M059J (cell line): ENCODE measurements at regions not wholly inside any gene's neighbourhood (a gene's known extent, or its start where the extent isn't known, plus 50 kb on each side); places are given as distances from the start of the nearest gene placed in this dataset.
A peak's percentile ranks its signal among the peaks of the same experiment; 100 is the strongest.
"Not testable (repeated sequence)": the region's sequence is repeated elsewhere in the genome, so short reads cannot be mapped to it uniquely, and the experiment has no call there.

ENCODE experiments used
- DNase-seq: peaks from one replicate; pipeline ENCODE4 v3.0.0-alpha.2; 2012; ENCODE audit warnings: low read depth

DNA sequence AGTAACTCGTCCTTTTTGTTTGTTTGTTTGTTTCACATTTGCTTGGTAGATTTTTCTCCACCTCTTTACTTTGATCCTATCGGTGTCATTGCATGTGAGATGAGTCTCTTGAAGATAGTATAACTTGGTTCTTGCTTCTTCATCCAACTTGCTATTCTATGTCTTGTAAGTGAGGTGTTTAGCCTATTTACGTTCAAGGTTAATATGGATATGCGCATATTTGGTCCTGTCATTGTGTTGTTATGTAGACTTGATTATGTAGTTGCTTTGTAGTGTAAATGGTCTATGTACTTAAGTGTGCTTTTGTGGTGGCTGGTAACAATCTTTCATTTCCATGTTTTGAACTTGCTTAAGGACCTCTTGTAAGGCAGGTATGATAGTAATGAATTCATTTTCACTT, 192.8 kb upstream of the MAGI2 start:
- DNase-seq, result no peak

DNA sequence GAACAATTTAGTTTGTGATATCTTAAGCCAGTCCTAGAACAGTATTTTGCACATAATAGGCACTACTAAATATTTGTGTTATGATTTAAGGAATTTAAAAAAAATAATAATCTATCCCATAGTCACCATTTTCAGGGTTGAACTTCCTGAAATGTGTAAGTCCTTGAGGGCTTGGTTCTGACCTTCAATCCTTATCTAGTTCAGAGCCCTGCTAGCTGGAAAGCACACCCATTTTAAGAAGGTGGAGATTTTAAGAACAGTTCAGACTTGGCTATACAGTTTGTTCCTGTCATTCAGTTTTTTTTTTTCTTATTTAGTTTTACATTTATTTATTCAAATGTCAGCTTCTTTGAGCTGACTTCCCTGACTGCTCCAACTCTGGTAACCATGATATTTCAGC, 183.4 kb upstream of the MAGI2 start:
- no peak for DNase-seq

DNA sequence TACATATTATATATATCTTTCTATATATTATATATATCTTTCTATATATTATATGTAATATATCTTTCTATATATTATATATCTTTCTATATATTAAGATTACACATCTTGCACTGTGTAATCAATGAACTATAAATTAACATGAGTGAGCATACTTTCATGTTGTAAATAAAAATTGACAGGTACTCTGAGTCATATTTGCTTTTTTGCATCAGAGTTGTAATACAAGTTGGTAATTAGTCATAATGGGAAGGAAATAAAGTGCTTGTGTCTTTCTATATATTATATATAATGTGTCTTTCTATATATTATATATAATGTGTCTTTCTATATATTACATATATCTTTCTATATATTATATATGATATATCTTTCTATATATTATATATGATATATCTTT, 172.5 kb upstream of the MAGI2 start:
- not testable (repeated sequence) for DNase-seq

DNA sequence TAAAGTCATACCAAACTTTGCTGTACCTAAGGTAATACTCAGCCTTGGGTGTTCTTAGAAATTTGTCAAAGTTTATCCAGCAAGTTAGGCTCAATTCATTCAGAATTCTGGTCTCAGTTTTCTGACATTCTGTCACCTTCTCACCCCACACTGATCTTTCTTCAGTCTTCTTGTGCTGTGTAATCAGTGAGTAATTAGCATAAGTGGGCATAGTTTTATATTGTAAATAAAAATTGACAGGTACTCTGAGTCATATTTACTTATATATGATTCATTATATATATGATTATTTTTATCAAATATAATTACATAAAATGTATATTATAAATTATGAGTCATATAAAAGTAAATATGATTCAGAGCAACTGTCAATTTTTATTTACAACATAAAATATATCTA, 170.9 kb upstream of the MAGI2 start:
- no peak for DNase-seq

DNA sequence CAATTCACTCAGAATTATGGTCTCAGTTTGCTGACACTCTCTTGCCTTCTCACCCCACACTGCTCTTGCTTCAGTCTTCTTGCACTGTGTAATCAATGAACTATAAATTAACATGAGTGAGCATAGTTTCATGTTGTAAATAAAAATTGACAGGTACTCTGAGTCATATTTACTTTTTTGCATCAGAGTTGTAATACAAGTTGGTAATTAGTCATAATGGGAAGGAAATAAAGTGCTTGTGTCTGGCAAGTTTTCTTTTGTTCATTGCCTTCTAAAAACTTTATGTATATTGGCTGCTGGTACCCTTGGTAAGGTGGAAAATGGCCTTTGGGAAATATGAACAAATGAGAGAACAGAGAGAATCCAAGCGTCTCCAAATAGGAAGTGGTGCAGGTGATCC, 169.3 kb upstream of the MAGI2 start:
- DNase-seq, result peak; percentile 24

DNA sequence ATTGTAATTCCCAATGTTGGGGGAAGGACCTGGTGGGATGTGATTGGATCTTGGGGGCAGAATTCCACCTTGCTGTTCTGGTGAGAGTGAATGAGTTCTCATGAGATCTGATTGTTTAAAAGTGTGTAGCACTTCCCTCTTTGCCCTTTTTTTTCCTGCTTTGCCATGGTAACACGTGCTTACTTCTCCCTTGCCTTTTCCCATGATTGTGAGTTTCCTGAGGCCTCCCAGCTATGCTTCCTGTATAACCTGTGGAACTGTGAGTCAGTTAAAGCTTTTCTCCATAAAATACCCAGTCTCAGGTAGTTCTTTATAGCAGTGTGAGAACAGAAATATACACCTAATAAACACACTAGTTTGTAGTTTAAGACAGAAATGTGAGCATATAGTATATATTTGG, 166.8 kb upstream of the MAGI2 start:
- peak; percentile 37 for DNase-seq

DNA sequence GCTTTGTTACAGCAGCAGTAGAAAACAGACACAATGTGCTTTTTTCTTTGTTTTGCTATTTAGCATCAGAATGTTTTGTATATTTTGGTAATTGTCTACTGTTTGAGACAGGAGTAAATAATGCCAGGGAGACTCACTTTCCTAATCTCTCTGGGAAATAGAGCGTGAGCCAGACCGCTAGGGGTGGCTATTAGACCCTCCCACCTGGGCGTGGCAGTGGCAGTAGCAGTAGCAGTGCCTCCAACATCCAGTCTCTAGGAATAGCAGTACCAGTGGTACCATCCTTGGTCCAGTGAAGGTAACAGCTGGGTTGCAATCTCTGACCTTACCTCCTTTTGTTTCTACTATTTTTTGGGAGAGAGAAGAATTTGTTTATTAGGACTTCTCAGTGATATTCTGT, 165.7 kb upstream of the MAGI2 start:
- DNase-seq, result peak; percentile 17

DNA sequence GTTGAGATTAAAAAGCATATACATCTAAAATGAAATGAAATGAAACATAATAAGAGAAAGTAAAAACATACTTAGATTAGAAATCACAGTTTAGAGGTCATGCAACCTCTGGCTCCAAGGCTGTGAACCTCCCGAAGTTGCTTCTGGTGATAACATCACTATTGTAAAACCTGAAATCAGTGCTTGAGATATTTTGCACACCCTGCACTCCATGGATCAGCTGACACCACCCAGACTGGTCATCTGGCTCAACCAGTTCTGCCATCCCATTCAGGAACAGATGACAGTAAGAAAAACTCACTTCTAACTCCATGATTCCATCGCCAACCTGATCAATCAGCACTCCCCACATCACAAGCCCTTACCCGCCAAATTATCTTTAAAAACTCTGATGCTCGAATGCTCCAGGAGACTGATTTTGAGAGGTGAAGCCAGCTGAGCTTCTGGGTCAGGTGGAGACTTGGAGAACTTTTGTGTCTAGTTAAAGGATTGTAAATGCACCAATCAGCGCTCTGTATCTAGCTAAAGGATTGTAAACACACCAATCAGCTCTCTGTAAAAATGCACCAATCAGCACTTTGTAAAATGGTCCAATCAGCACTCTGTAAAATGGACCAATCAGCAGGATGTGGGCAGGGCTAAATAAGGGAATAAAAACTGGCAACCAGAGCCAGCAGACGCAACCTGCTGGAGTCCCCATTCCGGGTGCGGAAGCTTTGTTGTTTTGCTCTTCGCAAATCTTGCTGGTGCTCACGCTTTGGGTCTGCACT, 162.6 kb upstream of the MAGI2 start:
- no peak for DNase-seq

DNA sequence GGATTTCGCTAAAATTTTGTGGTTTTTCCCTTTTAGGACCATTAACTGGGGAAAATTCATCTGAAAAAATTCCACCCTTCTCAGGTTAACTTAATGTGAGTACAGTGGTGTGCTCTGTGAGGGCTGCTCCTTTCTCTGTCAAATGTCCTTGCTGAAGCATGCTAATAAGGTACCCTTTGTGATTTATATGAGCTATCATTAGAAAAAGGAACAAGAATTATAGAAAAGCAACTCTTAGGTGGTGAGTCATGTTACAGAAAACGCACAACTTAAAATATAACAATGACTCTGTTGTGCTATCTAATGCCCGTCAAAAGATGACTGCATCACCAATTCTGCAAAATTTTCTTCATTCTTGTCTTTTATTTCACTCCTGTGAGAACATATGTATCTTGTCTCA, 162.0 kb upstream of the MAGI2 start:
- peak; percentile 31 for DNase-seq

DNA sequence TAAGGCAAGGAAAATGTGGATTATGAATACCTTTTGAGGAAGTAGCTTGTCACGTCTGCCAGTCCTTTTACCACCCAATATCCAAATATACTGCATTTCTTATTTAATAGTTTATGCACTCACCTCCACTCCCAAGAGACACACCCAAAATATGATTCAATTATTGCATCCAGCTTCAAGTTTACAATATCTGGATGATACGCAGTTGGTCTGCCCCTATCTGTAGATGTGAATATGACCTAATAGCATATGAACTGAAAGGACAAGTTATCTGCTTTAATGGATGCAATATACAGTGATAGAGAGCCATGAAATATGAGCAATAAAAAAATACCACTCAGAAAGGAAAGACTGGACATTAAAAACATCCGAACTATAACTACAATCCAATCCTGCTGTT, 159.4 kb upstream of the MAGI2 start:
- DNase-seq, result no peak

DNA sequence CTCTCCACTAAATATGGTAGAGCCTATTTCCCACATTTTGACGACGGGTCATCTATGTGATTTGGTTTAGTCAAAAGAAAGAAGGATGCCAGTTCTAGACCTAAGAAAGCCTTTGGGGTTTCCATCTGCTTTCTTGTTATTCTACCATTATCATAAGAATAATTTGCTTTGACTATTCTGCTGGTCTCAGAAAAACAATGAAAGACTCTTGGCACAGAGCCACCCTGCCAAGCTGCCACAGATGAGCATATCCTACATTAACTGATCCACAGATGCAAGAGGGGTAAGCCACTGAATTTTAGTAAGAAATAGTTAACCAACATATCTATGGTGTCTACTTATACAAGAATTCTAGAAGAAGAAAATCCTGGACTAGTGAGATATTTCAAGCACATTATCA, 158.6 kb upstream of the MAGI2 start:
- no peak for DNase-seq

DNA sequence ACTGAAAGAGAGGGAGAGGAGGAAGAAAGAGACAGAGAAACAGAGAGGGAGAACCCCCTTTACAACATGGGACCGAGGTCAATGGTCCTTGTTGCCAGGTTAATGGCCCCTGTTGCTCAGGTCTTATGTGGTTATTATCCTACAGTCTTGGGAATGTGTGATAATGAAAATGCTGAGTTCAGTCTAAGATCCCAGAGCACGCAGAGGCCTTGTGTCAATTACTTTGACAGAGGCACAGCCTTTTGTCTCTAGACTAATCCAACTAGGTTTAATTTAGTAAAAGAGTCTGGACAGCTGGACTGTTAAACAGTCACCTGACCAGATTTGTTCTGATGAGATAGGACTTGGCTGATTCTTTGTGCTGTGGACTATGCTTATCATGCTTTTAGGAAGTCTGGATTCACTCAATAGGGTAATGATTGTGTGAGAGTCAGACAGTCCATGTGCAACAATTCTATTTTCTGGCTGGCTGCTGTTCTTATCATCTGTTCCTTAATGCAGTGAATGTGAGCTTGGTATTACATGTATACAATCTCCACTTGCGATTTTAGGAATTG, 157.4 kb upstream of the MAGI2 start:
- DNase-seq, result no peak

DNA sequence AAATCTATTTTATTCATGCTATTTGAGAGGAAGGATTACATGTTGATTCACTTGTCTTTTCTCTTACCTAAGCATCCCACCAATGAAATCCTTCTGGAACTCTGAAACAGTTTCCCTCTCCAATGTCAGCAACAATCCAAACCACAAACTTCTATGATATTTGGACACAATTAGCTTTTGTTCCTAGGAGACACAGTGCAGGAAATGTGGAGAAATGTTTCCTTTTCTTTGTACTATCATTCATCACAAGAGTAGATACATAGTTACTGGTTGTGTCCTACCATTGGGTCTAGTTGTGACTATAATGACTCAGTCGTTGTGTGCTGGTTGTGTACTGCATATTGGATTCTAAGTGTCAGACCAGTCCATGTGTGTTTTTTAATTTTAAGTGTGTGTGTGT, 156.8 kb upstream of the MAGI2 start:
- DNase-seq, result peak; percentile 38

DNA sequence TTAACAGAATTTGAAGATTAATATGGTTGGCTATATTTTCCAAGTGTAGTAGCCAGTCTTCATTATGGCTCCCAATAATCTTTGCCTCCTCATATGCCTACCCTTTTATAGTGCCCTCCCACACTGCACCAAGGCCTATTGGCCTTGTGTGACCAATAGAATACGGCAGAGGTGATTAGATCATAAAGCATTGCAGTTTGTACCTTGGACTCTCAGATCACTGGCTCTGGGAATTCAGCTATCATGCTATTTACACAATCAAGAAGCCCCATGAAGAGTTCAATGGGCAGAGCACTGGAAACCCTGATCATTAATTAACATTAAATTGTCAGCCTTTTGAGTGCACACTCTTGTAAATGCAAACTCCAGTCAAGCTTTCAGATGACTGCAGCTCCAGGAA, 154.5 kb upstream of the MAGI2 start:
- no peak for DNase-seq

DNA sequence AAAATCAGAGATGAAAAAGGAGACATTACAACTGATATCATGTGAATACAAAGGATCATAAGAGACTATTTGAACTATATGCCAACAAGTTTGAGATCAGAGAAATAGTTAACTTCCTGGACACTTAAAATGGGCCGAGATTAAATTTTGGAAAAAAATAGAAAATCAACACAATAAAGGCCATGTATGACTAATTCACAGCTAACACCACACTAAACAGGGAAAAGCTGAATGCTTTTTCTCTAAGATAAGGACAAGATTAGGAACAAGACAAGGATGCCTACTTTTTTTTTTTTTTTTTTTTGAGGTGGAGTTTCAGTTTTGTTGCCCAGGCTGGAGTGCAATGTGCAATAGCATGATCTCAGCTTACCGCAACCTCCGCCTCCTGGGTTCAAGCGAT, 151.4 kb upstream of the MAGI2 start:
- no peak for DNase-seq

DNA sequence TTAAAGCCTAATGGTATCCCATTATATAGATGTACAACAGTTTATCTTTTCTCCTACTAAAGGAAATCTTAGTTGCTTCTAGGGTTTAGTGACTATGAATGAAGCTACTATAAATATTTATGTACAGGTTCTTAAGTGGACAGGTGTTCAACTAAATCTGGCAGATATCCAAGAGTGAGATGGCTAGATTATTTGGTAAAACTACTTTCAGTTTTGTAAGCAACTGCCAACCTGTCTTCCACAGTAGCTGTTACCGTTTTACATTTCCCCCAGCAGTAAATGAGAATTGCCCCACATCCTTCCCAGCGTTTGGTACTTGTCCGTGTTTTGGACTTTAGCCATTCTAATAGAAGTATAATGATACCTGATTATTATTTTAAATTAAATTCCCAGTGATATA, 144.9 kb upstream of the MAGI2 start:
- no peak for DNase-seq

DNA sequence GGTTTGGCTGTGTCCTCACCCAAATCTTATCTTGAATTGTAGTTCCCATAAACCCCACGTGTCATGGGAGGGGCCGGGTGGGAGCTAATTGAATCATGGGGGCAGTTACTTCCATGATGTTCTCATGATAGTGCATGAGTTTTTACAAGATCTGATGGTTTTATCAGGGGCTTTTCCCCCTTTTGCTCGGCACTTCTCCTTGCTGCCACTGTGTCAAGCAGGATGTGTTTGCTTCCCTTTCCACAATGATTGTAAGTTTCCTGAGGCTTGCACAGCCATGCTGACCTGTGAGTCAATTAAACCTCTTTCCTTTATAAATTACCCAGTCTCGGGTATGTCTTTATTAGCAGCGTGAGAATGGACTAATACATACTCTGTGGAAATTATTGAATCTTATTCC, 141.2 kb upstream of the MAGI2 start:
- DNase-seq, result not testable (repeated sequence)

DNA sequence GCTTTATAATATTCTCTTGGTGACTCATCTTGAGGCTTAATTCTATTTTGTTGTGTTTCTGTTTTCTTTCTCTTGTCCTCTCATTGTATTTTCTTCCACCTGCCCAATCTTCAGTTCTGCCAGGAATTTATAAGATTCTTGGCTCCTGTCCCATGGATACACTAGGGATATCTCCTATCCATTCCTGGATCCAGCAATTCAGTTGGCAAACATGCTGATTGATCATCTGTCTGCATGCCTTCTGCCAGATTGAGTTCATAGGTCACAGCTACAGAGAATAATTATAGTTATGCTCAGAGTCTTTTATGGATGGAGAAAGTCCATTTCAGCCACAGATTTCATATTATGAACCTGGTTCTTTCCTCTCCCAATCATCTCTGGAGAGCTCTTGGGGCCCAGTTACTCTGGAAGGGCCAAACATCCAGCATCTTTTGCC, 140.4 kb upstream of the MAGI2 start:
- no peak for DNase-seq

DNA sequence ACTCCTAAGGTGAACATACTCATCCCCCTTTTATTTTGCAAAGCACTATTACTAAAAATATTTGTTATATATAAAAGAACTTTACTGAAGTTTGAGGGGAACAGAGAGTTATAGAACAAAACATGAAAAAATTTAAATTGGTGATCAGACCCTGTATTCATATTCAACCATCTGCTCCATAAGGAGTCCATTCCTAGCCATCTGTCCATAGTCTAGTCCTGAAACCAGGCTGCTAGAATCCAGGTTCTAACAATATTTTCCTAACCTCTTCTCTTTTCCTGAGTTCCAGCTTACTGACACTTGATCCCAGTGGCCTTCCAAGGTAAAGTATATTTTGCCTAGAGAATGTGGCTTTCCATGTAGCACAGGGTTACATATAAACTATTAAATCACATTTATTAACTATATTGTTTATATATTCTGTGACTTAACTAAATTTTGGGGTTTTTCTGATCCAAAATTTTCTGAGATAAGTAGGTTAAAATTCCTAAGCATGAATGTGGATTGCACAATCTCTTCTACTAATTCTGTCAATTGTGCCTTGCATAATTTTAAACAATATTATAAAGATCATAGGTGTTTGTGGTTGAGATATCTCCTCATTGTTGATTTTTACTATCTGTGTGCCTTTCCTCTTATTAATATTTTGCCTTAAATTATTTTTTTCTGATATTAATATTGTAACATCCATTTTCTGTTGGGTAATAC, 137.6 kb upstream of the MAGI2 start:
- no peak for DNase-seq

DNA sequence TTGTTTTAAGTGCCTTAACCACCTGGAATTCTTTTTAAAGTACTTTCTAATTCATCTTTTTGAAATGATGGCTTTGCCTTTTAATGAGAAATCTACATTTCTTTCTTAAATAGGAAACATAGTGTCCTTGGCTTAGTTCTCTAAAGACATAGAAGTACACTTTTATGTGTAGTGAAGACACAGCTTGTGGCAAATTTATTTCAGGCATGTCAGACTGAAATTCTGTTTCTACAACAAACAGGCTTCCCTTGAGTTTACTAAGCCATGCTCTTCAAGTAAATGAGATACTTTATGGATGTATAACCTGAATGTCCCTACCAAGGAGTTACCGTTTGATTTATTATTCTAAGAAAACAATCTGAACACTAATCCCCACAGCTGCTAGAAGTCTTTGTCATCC, 136.9 kb upstream of the MAGI2 start:
- no peak for DNase-seq

DNA sequence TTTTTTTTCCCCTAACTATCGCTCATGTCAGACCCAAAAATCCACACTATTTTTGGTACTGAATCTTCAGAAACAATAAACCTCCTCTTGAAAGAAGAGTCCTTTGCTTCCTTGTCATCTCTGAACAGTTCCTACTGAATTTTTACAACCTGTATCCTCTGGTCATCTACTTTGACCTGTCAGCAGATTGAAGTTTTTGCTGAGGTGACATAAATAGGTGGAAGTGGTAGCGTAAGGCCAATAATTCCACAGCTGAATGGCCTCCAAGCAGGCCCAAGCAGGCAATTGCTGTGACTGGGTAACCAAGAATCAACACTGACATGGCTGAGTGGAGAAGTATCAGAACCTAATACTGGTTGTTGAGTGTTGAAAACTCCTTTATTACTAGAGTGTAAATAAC, 117.4 kb upstream of the MAGI2 start:
- no peak for DNase-seq

DNA sequence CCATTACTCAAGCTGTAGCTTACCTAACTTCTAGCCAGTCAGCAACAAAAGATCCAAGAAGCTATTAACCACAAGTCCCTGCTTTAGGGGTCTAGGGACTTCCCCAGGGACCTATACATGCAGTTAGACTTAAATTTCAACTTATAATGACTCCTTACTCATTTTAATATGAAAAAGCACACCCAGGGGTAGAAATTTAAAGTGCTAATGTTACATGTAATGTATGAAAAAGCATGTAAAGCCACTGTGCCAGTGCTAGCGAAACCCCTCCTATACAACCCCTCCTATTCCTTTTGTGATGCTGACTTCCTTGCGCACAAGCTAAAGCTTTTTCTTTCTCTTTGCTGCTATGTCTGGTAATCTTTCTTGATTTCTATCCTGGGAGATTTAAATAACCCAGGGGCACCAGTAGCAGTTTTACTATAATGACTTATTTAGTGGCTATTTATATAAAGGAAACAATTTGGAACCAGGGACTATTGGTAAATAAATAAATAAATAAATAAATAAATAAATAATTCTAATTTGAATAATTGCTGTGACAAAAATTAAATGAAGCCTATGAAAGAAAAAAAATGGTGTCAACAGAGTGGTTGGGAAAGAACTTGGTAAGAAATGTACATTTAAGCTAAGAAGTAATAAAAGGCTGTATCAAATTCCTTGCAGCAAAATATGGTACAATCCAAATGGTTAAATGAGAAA, 110.5 kb upstream of the MAGI2 start:
- DNase-seq, result no peak

DNA sequence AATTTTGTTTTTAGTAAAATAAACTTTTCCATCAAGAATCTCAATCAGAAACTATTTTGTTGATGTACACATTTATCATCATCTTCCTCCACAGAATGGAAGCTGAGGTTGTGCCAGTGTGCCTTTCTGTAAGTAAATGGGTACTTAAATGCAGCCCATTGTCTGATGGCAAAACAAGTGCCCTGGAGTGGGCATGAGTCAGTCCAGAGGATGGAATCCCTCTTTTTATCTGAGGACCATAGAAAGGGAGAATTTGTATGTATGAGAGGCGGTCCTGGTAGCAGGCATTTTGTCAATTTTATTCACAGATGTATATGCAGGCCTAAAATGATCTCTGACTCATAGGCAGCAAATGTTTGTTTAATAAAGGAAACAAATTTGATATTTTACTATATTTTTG, 102.1 kb upstream of the MAGI2 start:
- DNase-seq, result no peak
